22Rv1 (cell line): ENCODE measurements at regions not wholly inside any gene's neighbourhood (a gene's known extent, or its start where the extent isn't known, plus 50 kb on each side); places are given as distances from the start of the nearest gene placed in this dataset.

ENCODE experiments used
- CTCF ChIP-seq: fragments of 450-650 bp; IDR thresholded peaks from 2 replicates; pipeline ENCODE4 v1.5.1; 2017; ENCODE audit warnings: mild to moderate bottlenecking
- ZFX ChIP-seq: fragments of 450-650 bp; IDR thresholded peaks from 2 replicates; pipeline ENCODE4 v1.6.1; 2017; ENCODE audit warnings: antibody characterized with exemption, borderline replicate concordance

- no peak for TF ChIP-seq CTCF
- no peak for TF ChIP-seq ZFX
These were observed 576.3 kb downstream of the PCDH19 start for GRCh38 chrX:99833821-99834220.
